ENCODE measurements at regions not wholly inside any gene's neighbourhood (a gene's known extent, or its start where the extent isn't known, plus 50 kb on each side); places are given as distances from the start of the nearest gene placed in this dataset.
A peak's percentile ranks its signal among the peaks of the same experiment; 100 is the strongest.

GRCh38 chr5:62780888-62781287 is 202.3 kb downstream of the LRRC70 start:
- Histone ChIP-seq H2AK5ac (ENCODE audit: low read depth, low read length) (no peak overlapping the region), H2BK120ac (replicated peaks; ENCODE audit: low read depth, low read length) (no peak overlapping the region), H4K20me1 (replicated peaks in 1 of 2; ENCODE audit: control insufficient read depth in 1 of 2, insufficient read depth in 2 of 2, low read length in 2 of 2) (no peaks in the 10 kb centered on the region), H3K4me3 (ENCODE audit: extremely low read depth in 1 of 4, insufficient read depth in 2 of 4, low read depth in 3 of 4, low read length in 4 of 4) (no peak overlapping the region), H4K5ac (ENCODE audit: insufficient read length, low read depth, low read length) (no peak overlapping the region), H4K8ac (ENCODE audit: extremely low read depth, insufficient read depth, low read length) (no peak overlapping the region), H3K56ac (replicated peaks; ENCODE audit: insufficient read length, low read depth, low read length) (no peak overlapping the region), H3K27me3 (replicated peaks in 1 of 4; ENCODE audit: control insufficient read depth in 3 of 4, extremely low read depth in 1 of 4, insufficient read depth in 3 of 4, low read length in 3 of 4) (no peaks in the 10 kb centered on the region), H3K23ac (ENCODE audit: insufficient read length) (no peak overlapping the region), H2BK15ac (ENCODE audit: low read length) (no peak overlapping the region), H3K4ac (replicated peaks; ENCODE audit: insufficient read length, low read depth, low read length) (no peak overlapping the region), H3K4me2 (ENCODE audit: insufficient read depth in 1 of 2, low read depth in 2 of 2, low read length in 2 of 2) (no peak overlapping the region), H2BK12ac (ENCODE audit: low read depth, low read length) (no peak overlapping the region), H3K23me2 (ENCODE audit: low read depth, low read length) (no peaks in the 10 kb centered on the region), H3K79me2 (ENCODE audit: control insufficient read depth in 1 of 2, insufficient read depth in 2 of 2, low read length in 2 of 2) (no peaks in the 10 kb centered on the region), H3K9me3 (ENCODE audit: insufficient read depth in 2 of 2, low read depth in 1 of 2, low read length in 1 of 2) (no peaks in the 10 kb centered on the region), H3K36me3 (ENCODE audit: control insufficient read depth in 2 of 4, insufficient read depth in 4 of 4, low read length in 3 of 4) (no peaks in the 10 kb centered on the region), H3K79me1 (ENCODE audit: low read depth, low read length) (no peaks in the 10 kb centered on the region), H4K91ac (replicated peaks; ENCODE audit: insufficient read length, low read length) (no peak overlapping the region), H2AFZ (ENCODE audit: low read length) (no peak overlapping the region; the same call in 1 of the 2 replicates), H3K9ac (replicated peaks in 1 of 4; ENCODE audit: extremely low read depth in 1 of 4, low read depth in 3 of 4, low read length in 3 of 4) (no peak overlapping the region), H3K27ac (ENCODE audit: low read depth, low read length) (no peak overlapping the region), H2BK20ac (ENCODE audit: low read length) (no peak overlapping the region), H3K4me1 (replicated peaks in 1 of 4; ENCODE audit: control insufficient read depth in 3 of 4, insufficient read depth in 4 of 4, low read length in 3 of 4) (no peaks in the 10 kb centered on the region), H3K14ac (ENCODE audit: insufficient read length) (no peak overlapping the region), H3K18ac (ENCODE audit: extremely low read depth, low read length) (no peak overlapping the region), H2BK5ac (ENCODE audit: low read depth, low read length) (no peak overlapping the region)
- WGBS, 2 experiments (ENCODE audit: extremely low coverage in 1 of 2, insufficient coverage in 1 of 2, insufficient read length in 1 of 2, insufficient replicate concordance in 2 of 2, low coverage in 1 of 2, low lambda C conversion rate in 2 of 2, missing lambda C conversion rate in 1 of 2): 90% methylated on average over 6 of the region's 7 CpGs; no CpG with 5 or more reads in 1 of the 2 experiments
- ChIA-PET POLR2A (ENCODE audit: partially characterized antibody) (interaction anchor here (1.8 kb wide), 1 partner anchor 377 kb away, joined by 6 read pairs; the partner anchor contains the start of gene DIMT1), CTCF (ENCODE audit: partially characterized antibody) (interaction anchor here (0.7 to 3.9 kb wide), 14 partner anchors 8 to 375 kb away, joined by 3 to 17 read pairs (median 4); no protein-coding TSS in a partner anchor)
- TF ChIP-seq MAFK (IDR thresholded peaks at IDR 0.05; ENCODE audit: low read depth, low read length): no peak
- TF ChIP-seq RAD21 (IDR thresholded peaks at IDR 0.05 in 1 of 2, conservative IDR thresholded peaks at IDR 0.05 in 1 of 2; ENCODE audit: low read depth in 2 of 2, low read length in 2 of 2): peak; percentile 59 to 60
- TF ChIP-seq CBX8 (IDR thresholded peaks at IDR 0.05; ENCODE audit: borderline replicate concordance, low read depth, low read length): no peak
- TF ChIP-seq CTCF (IDR thresholded peaks at IDR 0.05; ENCODE audit: control extremely low read depth in 1 of 3, insufficient read depth in 1 of 3, low read depth in 1 of 3, low read length in 3 of 3): peak; percentile 50 to 58 (median 55)
- peak in 1 of 2 experiments; percentile 3 for DNase-seq (ENCODE audit: low read depth in 1 of 2, low spot score in 2 of 2)
- FAIRE-seq: no peak

All from H1 (cell line).